Breast epithelium (tissue), 3 donors: ENCODE measurements at regions not wholly inside any gene's neighbourhood (a gene's known extent, or its start where the extent isn't known, plus 50 kb on each side); places are given as distances from the start of the nearest gene placed in this dataset.

Experiments
- POLR2A ChIP-seq: fragments of 450-650 bp; IDR thresholded peaks from one replicate; pipeline ENCODE4 v1.6.1; 2016; ENCODE audit warnings: antibody characterized with exemption, mild to moderate bottlenecking, moderate library complexity
- TF ChIP-seq, protein P1 (sequence below), 3 donors: fragments of 450-650 bp; IDR thresholded peaks; one replicate each; pipeline ENCODE4 v1.5.1; 2016 to 2017; ENCODE audit warnings: antibody characterized with exemption in 3 of 3, mild to moderate bottlenecking in 3 of 3, moderate library complexity in 3 of 3

- no peak for TF ChIP-seq POLR2A
- TF ChIP-seq, protein P1, sequence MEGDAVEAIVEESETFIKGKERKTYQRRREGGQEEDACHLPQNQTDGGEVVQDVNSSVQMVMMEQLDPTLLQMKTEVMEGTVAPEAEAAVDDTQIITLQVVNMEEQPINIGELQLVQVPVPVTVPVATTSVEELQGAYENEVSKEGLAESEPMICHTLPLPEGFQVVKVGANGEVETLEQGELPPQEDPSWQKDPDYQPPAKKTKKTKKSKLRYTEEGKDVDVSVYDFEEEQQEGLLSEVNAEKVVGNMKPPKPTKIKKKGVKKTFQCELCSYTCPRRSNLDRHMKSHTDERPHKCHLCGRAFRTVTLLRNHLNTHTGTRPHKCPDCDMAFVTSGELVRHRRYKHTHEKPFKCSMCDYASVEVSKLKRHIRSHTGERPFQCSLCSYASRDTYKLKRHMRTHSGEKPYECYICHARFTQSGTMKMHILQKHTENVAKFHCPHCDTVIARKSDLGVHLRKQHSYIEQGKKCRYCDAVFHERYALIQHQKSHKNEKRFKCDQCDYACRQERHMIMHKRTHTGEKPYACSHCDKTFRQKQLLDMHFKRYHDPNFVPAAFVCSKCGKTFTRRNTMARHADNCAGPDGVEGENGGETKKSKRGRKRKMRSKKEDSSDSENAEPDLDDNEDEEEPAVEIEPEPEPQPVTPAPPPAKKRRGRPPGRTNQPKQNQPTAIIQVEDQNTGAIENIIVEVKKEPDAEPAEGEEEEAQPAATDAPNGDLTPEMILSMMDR (IDR thresholded peaks at IDR 0.05): no peak
These were observed 212.3 kb upstream of the PRDM1 start for GRCh38 chr6:105873799-105874198.
